Thyroid gland (tissue), 4 donors: ENCODE measurements at regions not wholly inside any gene's neighbourhood (a gene's known extent, or its start where the extent isn't known, plus 50 kb on each side); places are given as distances from the start of the nearest gene placed in this dataset.

Source experiments
- DNase-seq, 2 donors: peaks; one replicate each; pipeline ENCODE4 v3.0.0-alpha.2; 2019
- H3K27ac ChIP-seq, 3 donors: fragments of 200-600 bp; sonication (generic); 1 replicate in 2 of 3; 2 replicates in 1 of 3; pipeline ENCODE4 v1.5.1; 2016 to 2019; ENCODE audit warnings: mild to moderate bottlenecking in 1 of 3, moderate library complexity in 1 of 3
- H3K27me3 ChIP-seq: fragments of 200-600 bp; sonication (generic); one replicate; pipeline ENCODE4 v1.5.1; 2019
- H3K36me3 ChIP-seq, 2 donors: fragments of 200-600 bp; sonication (generic); one replicate each; pipeline ENCODE4 v1.5.1; 2016 to 2019
- H3K4me1 ChIP-seq, 2 donors: fragments of 200-600 bp; sonication (generic); one replicate each; pipeline ENCODE4 v1.5.1; 2017 to 2019
- H3K4me3 ChIP-seq, 3 donors: fragments of 200-600 bp; sonication (generic); replicated peaks in 1 of 3; 1 replicate in 2 of 3; 2 replicates in 1 of 3; pipeline ENCODE4 v1.5.1; 2016; ENCODE audit warnings: mild to moderate bottlenecking in 1 of 3
- H3K9me3 ChIP-seq: fragments of 200-600 bp; sonication (generic); one replicate; pipeline ENCODE4 v1.5.1; 2017
- POLR2A ChIP-seq, 2 donors: fragments of 450-650 bp; IDR thresholded peaks; one replicate each; pipeline ENCODE4 v1.6.1; 2017; ENCODE audit warnings: antibody characterized with exemption in 2 of 2, mild to moderate bottlenecking in 2 of 2, moderate library complexity in 1 of 2
- WGBS, 2 donors: methylation state at CpG; one replicate each; pipeline ENCODE4 v1.1.5; 2017; 5-methylcytosine and 5-hydroxymethylcytosine counted together
- intact Hi-C: fragments of 100-400 bp; cut with DNase I; formaldehyde crosslinking; loops from one replicate; pipeline ENCODE4 v1.15.1; 2023
- TF ChIP-seq, protein P1 (sequence below), 6 experiments: fragments of 200-600 bp in 3 of 6; fragments of 450-650 bp in 3 of 6; sonication (generic) in 3 of 6; IDR thresholded peaks; one replicate each; pipeline ENCODE4 v1.5.1; 2016 to 2019; ENCODE audit warnings: antibody characterized with exemption in 6 of 6, mild to moderate bottlenecking in 2 of 6, inconsistent platforms in 1 of 6, moderate library complexity in 1 of 6

DNA sequence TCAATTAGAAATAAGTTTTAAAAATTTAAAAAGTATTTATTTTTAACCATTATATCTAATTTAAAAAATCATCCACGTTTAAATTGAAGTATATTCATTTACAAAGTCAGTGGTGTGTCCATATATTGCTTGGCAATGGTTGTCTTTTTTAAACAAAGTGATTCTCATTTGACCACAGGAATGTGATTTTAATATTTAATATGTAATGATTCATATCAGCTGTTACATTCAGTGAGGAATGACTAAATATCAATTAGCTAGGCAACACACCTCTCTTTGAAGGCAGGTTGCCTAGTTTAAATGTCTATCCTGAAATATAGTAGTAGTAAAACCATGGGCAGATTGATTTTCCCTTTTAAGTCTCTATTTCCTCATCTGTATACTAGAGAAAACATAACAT is 392.2 kb upstream of the CCDC179 start:
- Histone ChIP-seq H3K27me3 (no peaks in the 10 kb centered on the region), H3K36me3 (no peaks in the 10 kb centered on the region), H3K27ac (no peak overlapping the region), H3K9me3 (no peaks in the 10 kb centered on the region), H3K4me1 (no peaks in the 10 kb centered on the region), H3K4me3 (no peak overlapping the region)
- intact Hi-C loops = no loop called here
- TF ChIP-seq POLR2A (IDR thresholded peaks at IDR 0.05) = no peak
- TF ChIP-seq, protein P1, sequence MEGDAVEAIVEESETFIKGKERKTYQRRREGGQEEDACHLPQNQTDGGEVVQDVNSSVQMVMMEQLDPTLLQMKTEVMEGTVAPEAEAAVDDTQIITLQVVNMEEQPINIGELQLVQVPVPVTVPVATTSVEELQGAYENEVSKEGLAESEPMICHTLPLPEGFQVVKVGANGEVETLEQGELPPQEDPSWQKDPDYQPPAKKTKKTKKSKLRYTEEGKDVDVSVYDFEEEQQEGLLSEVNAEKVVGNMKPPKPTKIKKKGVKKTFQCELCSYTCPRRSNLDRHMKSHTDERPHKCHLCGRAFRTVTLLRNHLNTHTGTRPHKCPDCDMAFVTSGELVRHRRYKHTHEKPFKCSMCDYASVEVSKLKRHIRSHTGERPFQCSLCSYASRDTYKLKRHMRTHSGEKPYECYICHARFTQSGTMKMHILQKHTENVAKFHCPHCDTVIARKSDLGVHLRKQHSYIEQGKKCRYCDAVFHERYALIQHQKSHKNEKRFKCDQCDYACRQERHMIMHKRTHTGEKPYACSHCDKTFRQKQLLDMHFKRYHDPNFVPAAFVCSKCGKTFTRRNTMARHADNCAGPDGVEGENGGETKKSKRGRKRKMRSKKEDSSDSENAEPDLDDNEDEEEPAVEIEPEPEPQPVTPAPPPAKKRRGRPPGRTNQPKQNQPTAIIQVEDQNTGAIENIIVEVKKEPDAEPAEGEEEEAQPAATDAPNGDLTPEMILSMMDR (IDR thresholded peaks at IDR 0.05) = no peak
- WGBS, 2 donors = 63 to 76% methylated on average over 1 of the region's 1 CpG
- no peak for DNase-seq

DNA sequence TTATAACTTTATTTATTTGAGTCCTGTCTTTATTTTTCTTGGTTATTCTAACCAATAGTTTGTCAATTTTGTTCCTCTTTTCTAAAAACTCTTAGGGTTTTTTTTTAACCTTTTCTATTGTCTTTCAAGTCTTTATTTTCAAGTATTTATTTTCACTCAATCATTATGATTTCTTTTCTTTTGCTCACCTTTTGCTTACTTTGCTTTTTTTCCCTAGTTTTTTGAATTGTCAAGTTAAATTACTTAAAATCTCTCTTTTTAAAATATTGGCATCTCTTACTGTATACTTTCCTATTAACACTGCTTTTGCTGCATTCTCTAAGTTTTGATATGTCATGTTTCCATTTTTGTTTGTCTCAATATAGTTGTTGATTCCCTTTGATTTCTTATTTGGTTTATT is 396.8 kb upstream of the CCDC179 start:
- Histone ChIP-seq H3K9me3 (no peaks in the 10 kb centered on the region), H3K27me3 (no peaks in the 10 kb centered on the region), H3K4me1 (no peaks in the 10 kb centered on the region), H3K4me3 (no peak overlapping the region), H3K36me3 (no peaks in the 10 kb centered on the region), H3K27ac (no peak overlapping the region)
- no peak for TF ChIP-seq POLR2A (IDR thresholded peaks at IDR 0.05)
- TF ChIP-seq, protein P1 (IDR thresholded peaks at IDR 0.05) = no peak
- intact Hi-C loops = no loop called here
- DNase-seq = no peak

DNA sequence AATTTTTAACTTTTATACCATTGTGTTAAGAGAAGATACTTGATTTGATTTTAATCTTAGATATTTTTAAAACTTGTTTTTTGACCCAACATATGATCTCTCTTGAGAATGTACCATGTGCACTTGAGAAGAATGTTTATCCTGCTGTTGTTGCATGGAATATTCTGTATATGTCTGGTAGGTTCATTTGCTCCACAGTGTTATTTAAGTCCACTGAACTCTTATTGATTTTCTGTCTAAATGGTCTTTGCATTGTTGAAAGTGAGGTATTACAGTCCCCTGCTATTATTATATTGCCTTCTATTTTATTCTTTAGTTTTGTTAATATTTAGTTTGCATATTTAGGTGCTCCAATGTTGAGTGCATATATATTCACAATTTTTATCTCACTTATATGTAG is 397.3 kb upstream of the CCDC179 start:
- intact Hi-C loops = no loop called here
- TF ChIP-seq POLR2A (IDR thresholded peaks at IDR 0.05) = no peak
- TF ChIP-seq, protein P1 (IDR thresholded peaks at IDR 0.05) = no peak
- Histone ChIP-seq H3K27ac (no peak overlapping the region), H3K4me1 (no peaks in the 10 kb centered on the region), H3K36me3 (no peaks in the 10 kb centered on the region), H3K9me3 (no peaks in the 10 kb centered on the region), H3K27me3 (no peaks in the 10 kb centered on the region), H3K4me3 (no peak overlapping the region)
- no peak for DNase-seq

DNA sequence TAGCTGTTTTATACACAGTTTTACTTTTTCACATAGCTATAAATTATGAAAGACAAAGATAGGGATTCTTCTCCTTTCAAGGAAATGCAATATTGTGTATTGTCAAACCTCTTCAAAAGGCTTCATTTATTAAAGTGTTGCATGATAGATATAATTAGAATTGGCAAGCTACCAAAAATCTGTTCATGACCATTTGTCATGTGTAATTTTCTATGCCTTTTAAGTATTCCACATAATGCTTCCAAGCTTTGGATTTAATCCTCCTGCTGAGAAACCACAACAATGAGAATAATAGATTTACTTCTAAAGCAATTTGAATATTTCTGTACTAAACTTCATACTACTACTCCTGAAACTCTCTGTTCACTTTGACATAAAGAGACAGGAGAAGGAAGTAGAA is 403.2 kb upstream of the CCDC179 start:
- intact Hi-C loops = no loop called here
- no peaks in the 10 kb centered on the region for H3K4me1 ChIP-seq
- no peaks in the 10 kb centered on the region for H3K36me3 ChIP-seq
- H3K27ac ChIP-seq = no peak overlapping the region
- no peak for DNase-seq
- no peak overlapping the region for H3K4me3 ChIP-seq
- no peaks in the 10 kb centered on the region for H3K27me3 ChIP-seq
- no peak for TF ChIP-seq POLR2A (IDR thresholded peaks at IDR 0.05)
- TF ChIP-seq, protein P1 (IDR thresholded peaks at IDR 0.05) = no peak
- no peaks in the 10 kb centered on the region for H3K9me3 ChIP-seq

DNA sequence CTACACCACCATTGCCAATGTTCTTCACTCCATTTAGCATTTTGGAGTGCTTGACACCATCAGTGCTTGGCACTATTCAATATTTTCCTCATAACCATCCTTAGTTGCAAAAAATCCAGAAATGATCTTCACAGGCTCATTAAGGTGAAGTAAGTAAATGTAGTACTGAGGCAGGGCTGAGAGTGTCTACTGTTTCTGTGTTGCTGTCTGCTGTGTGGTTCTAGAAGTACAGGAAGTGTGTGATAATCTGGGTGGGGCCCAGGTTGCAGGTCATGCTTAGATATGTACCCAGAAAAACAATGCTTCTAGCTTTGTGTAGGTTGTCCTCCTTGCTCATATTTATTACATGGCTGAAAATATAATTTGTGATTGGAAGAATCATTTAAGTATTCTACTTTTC is 411.8 kb upstream of the CCDC179 start:
- H3K27ac ChIP-seq = no peak overlapping the region
- no peaks in the 10 kb centered on the region for H3K36me3 ChIP-seq
- H3K4me1 ChIP-seq = no peaks in the 10 kb centered on the region
- no peaks in the 10 kb centered on the region for H3K27me3 ChIP-seq
- no peak for DNase-seq
- no peaks in the 10 kb centered on the region for H3K9me3 ChIP-seq
- TF ChIP-seq, protein P1 (IDR thresholded peaks at IDR 0.05) = no peak
- no peak for TF ChIP-seq POLR2A (IDR thresholded peaks at IDR 0.05)
- intact Hi-C loops = no loop called here
- no peak overlapping the region for H3K4me3 ChIP-seq
